ENCODE measurements at regions not wholly inside any gene's neighbourhood (a gene's known extent, or its start where the extent isn't known, plus 50 kb on each side); places are given as distances from the start of the nearest gene placed in this dataset.

GRCh38 chr2:239537633-239538356, 137.0 kb upstream of the HDAC4 start:
- no peak for DNase-seq

- DNase-seq, result no peak
These were observed 135.4 kb upstream of the HDAC4 start for GRCh38 chr2:239536186-239536585.

DNA sequence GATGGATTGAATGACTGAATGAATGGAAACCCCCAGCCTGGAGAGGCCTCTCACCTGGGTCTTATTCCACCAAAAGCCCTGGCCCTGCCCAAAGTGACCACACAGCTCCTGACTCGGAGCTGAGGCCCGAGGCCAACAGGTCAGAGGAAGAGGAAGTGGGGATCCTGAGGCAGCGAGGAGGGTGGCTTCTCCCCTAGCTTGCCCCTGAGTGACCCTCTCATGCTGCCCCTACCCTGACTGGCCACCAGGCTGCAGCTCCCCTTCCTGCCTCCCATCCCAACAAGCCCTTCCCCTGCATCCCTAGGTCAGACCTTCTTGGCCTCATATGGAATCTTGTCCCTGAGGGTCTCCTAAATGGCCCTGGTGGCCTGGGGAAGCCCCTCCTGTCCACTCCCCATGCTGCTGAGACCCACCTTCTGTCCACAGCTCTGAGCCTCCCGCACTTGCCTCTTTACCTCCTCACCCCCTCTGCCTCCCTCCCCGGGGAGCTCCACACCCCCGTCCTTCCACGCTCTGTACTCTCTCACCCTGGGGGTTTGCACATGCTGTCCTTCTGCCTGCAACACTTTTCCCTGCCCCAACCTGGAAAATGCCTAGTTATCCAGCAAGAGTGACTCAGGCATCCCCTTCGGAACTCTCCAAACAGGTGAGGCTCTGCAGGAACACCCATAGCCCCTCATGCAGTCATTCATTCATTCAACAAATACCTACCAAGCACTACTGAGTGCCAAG, 134.8 kb upstream of the HDAC4 start:
- no peak for DNase-seq

GRCh38 chr2:239534581-239535412, 134.0 kb upstream of the HDAC4 start:
- no peak for DNase-seq

DNA sequence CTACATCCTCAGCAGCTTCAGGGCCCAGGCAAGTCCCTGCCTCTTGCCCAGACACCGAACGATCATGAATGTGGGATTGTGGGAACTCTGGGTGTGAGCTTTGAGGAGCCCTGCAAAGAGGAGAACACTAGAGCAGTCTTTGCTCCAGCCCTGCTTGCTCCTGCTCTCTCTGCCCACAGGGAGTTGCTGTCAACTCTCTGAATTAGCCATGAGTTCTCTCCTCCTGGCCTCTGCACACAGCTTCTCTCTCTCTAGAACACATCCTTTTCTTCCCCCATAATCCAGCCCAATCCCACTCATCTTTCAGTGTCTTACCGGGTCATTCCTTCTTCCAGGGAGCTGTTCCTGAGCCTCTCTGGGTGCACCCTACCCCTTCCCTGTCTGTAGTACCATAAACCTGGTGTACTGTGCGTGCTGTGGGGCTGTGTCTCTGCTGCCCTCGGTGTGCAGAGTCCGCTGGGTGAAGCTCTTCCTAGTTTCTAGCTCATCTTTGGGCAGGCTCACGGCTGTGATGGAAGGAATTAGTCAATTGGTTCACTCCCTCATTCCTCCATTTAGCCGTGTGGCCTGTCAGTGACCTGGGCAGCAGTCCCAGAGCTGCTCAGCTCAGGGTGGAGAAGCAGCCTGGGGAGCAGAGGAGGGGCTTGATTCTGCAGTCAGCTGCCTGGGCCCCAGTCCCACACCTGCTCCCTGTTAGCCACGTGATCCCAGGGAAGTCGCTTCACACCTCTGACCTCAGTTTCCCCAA, 132.9 kb upstream of the HDAC4 start:
- DNase-seq, result no peak

DNA sequence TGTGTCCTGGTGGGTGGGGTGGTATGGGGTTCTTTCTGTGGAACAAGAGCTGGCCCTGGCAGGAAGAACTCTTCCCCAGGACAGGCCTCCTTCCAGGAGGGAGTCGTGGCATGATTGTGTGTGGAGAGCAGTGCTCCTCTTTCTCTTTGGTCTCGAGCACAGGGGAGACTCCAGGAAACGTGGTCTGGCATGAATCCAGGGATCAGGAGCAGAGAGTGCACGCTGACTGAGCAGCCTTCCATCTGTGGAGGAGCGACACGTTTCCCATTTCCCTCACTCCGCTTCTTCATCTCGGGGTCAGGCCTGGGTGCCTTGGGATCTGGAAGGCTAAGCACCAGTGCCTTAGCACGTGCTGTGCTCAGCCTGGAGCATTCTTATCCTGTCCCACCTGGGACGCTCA, 132.0 kb upstream of the HDAC4 start:
- no peak for DNase-seq

DNA sequence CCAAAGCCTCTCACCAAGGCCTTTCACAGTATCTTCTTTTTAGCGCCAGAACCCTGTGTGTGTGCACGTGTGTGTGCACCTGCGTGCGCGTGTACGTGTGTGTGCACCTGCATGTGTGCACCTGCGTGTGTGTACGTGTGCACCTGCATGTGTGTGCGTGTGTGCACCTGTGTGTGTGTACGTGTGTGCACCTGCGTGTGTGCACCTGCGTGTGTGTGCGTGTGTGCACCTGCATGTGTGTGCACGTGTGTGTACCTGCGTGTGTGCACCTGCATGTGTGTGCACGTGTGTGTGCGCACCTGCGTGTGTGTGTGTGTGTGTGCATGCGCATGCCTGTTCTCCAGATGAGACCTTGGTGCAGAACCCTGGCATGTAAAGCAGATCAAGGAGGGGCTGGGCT, 131.4 kb upstream of the HDAC4 start:
- no peak for DNase-seq

DNA sequence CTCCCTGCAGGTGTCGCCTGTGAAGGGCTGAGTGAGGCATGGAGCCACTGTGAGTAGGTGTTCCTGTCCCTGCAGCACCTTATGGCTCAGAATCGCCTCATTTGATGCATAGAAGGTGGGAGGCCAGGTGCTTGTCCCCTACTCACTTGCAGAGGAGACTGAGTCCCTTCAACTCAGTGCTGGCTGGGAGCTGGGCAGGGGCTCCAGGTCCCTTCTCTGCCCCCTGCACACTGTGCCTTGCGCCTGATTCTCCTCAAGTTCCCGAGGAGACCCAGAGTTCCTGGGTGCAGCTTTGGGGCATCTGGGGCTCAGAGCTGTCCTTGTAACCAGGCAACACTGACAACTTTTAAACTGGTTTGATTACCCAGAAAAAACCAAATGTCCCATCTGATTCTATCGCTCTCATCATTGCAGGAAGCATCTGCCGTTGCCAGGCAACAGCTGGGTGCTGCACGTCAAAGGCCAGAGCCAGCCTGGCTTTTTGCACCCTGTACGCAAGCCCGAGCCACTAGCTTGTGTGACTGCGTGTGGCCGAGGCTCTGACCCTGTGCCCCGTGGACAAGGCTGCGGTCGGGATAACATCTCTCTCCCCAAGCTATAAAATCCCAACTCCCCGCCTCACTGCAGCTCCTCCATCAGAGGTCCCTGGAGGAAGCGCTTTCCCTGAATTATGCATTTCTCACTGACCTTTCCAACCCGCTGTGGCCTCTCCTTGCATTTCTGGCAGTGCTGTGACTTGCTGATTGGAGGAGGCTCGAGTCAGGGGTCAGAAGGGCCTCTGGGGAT, 130.8 kb upstream of the HDAC4 start:
- no peak for DNase-seq

- no peak for DNase-seq
These were observed 130.0 kb upstream of the HDAC4 start for GRCh38 chr2:239530749-239531316.

DNA sequence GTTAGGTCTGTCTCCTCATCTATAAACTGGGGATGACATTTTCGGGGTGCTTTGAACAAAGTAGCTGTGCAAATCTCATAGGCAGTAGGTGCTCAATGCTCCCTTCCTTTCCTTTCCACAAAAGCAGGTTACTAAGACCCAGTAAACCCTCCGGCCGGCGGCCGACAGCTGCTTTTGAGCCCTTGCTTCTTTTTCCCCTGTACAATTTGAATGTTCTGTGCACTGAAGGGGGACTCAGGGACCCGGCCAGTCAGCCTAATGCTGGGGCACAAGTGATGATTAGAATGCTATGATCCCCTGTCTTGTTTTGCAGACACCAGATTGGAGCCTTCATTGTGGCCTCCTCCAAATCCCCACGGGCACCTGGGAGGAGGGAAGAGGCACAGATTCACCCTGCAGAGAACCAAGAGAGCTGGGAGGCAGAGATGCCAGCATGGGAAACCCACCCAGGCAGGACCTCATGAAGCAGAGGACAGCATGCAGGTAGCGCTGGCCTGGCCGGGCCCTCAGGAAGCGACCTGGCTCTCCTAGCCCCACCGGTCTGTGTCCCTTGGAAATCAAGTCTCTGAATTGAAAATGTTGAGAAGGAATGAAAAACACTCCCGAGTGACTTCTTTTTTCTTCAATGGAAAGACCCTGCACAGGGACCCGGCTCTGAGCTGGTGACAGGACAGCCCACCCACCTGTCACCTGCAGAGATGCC, 128.6 kb upstream of the HDAC4 start:
- no peak for DNase-seq

GRCh38 chr2:239528883-239529282, 128.1 kb upstream of the HDAC4 start:
- DNase-seq, result no peak

DNA sequence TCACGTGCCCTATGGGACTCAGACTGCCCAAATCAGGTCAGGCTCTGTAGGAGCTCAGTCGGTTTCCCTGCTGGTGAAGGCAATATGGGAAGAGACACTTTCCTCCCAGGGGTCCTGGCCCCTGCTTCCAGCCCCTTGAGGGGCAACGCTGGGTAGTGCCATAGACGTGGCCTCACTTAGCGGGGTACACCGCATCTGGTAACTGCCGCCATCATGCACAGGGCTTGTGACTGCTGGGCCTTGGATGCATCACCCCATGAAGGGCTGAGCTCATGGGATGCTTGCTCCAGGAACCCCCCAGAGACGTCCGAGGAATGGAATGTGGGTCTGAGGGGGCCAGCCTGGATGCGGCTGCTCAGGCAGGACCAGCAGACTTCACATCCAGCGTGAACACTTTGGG, 127.3 kb upstream of the HDAC4 start:
- no peak for DNase-seq

- no peak for DNase-seq
These were observed 126.0 kb upstream of the HDAC4 start for GRCh38 chr2:239526666-239527415.

- no peak for DNase-seq
These were observed 125.2 kb upstream of the HDAC4 start for GRCh38 chr2:239526038-239526437.

DNA sequence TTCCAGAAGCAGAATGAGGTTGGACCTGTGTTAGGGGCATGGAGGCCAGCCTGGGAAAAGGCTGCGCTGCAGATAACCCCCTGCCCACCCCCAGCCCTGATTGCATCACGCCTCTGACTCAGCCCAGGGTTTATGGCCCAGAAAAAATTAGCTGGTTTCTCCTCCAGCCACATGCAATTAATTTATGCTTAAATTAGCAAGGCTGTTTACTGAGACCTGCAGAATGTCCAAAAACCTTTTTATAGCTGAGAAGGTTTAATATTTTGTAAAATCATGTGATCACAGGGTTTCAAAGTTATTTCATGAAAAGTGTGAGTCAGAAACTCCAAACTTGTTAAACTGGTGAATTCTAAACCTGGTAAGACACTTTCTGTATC, 123.1 kb upstream of the HDAC4 start:
- DNase-seq, result no peak

DNA sequence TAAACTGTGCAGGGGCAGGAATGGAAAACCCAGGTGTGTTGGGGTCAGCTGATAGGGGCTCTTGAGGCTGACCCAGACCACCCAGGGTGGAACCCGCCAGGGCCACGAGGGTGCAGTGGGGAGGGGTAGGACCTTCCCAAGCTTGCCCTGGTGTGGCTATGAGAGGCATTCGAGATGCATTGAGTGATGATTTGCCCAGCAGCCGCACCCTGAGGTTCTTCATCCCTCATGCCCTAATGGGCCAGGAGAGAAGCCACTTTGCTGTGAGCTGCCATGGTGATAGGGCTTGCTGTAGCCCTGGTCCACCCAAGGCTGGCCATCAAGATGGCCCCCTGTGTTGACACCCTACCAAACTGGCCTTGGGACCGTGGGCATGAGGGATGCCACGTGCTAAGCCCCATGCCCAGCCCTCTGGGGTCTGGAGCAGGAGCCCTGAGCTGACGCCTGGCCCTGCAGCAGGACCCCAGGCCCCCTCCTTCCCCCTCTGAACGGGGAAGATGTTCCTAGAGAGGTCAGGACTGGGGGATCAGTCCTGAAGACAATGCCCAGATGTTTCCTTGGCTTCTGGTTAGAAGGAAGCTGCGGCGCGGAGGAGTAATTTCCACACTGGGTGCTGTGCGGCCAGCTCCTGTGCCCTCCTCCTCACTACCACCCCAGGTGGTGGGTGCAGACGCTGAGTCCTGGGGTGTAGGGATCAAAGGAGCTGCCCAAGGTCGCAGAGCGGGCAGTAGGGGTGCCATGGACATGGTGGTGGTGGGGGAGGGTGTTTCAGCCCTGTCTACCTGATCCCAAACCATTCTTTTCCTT, 122.5 kb upstream of the HDAC4 start:
- DNase-seq, result no peak

DNA sequence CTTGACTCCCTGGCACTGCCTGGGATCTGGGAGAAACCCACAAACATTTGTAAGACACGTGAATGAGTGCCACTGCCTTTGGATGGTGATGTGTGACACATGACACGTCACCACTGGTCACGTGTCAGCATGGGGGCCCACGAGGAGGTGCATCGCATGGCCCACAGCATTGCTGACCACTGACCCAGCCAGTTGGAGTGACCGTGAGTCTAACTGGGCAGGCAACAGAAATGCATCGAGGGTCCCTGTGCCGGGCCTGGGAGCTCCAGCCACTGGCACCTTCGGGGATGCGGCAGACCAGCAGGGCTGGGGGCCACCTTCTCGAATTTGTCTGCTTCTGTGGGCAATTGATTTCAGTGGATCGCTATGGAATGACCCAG, 121.9 kb upstream of the HDAC4 start:
- no peak for DNase-seq

DNA sequence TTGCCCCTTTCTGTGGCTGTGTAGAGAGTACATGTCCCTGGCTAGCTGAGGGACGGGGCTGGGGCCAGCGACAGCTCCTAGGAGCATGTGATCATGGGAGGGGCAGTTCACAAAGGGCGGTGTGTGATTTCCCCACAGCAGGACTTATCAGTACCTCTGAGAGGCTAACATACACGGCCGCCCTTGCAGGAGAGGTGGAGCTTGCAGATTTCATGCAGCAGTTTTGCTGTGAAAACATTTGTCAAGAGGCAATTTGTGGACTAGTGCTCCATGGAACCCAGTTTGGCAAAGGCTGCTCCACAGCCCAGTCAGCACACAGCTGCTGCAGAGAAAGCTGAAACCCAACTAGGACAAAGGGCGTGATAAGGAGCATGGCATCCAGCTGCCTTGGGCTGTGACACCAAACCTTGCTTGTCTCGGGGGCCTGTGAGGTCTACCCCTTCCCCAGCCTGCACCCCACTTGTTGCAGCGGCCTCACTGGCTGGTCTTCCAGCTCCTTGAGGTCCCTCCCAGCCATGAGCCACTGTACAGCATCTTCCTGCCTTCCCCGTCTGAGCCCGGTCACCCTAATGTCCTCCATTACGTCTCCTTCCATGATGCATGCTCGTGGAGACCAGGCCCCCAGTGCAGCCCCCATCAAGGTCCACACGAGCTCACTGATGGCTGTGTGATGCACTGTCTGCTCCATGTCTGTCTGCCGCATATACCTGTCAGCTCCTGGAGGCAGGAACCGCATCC, 121.4 kb upstream of the HDAC4 start:
- DNase-seq, result no peak

DNA sequence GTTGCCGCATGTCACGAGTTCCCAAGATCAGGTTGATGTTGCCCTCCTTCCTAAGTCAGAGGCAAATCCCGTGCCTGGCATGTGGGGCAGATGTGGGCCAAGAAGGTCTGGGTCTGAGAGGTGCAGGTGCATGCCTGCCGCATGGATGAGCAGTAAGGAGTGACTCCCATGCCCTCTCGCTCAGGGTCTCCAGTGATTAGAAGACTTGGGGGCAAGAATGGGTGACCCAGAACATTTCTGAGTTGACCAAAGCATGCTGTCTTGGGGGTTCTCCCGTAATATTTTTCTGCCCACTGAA, 120.6 kb upstream of the HDAC4 start:
- DNase-seq, result no peak

Measured in EL (cell line).